SK-N-SH (cell line): ENCODE measurements at regions not wholly inside any gene's neighbourhood (a gene's known extent, or its start where the extent isn't known, plus 50 kb on each side); places are given as distances from the start of the nearest gene placed in this dataset.
"Not testable (repeated sequence)": the region's sequence is repeated elsewhere in the genome, so short reads cannot be mapped to it uniquely, and the experiment has no call there.

Experiments used
- CTCF ChIP-seq: fragments of 200-600 bp; sonication (generic); IDR thresholded peaks from 2 replicates; pipeline ENCODE4 v1.6.1; 2017; ENCODE audit warnings: antibody characterized with exemption, mild to moderate bottlenecking, moderate library complexity
- EP300 ChIP-seq, 2 experiments: IDR thresholded peaks; 2 replicates each; pipeline versions ENCODE4 v1.4.0 to v1.6.1; 2012; ENCODE audit warnings: borderline replicate concordance in 1 of 2, low read depth in 1 of 2, low read length in 1 of 2
- EZH2phosphoT487 ChIP-seq: fragments of 200-600 bp; sonication (generic); IDR thresholded peaks from 2 replicates; pipeline ENCODE4 v1.6.1; 2017; ENCODE audit warnings: low read depth, mixed run types, mild to moderate bottlenecking, antibody characterized with exemption, moderate library complexity, borderline replicate concordance
- FOXM1 ChIP-seq: IDR thresholded peaks from 2 replicates; pipeline ENCODE4 v1.4.0; 2012; ENCODE audit warnings: low read depth, mild to moderate bottlenecking
- TAF1 ChIP-seq: IDR thresholded peaks from 2 replicates; pipeline ENCODE4 v1.6.1; 2012; ENCODE audit warnings: low read depth, mild to moderate bottlenecking, low read length, moderate library complexity, borderline replicate concordance

GRCh38 chr1:199533361-199533760 is 494.1 kb upstream of the NR5A2 start:
- not testable (repeated sequence) for TF ChIP-seq CTCF; EP300 (IDR thresholded peaks at IDR 0.05; ENCODE audit: borderline replicate concordance in 1 of 2, low read depth in 1 of 2, low read length in 1 of 2); FOXM1; EZH2phosphoT487; TAF1
